ENCODE measurements at regions not wholly inside any gene's neighbourhood (a gene's known extent, or its start where the extent isn't known, plus 50 kb on each side); places are given as distances from the start of the nearest gene placed in this dataset.
"Not testable (repeated sequence)": the region's sequence is repeated elsewhere in the genome, so short reads cannot be mapped to it uniquely, and the experiment has no call there.

GRCh38 chr4:9604893-9605190, 160.6 kb downstream of the DEFB131A start:
- not testable (repeated sequence) for DNase-seq

- no peak for DNase-seq
Observed at GRCh38 chr4:9608300-9608699, 164.1 kb downstream of the DEFB131A start.

- DNase-seq, result not testable (repeated sequence)
Observed at GRCh38 chr4:9610321-9610720, 166.1 kb downstream of the DEFB131A start.

- no peak for DNase-seq
Observed at GRCh38 chr4:9611101-9611500, 166.9 kb downstream of the DEFB131A start.

- DNase-seq, result not testable (repeated sequence)
Observed at GRCh38 chr4:9636411-9636810, 145.0 kb upstream of the DRD5 start.

GRCh38 chr4:9659678-9660077, 121.8 kb upstream of the DRD5 start:
- not testable (repeated sequence) for DNase-seq

- peak; percentile 25 to 68 for DNase-seq
Observed at GRCh38 chr4:9660955-9661354, 120.5 kb upstream of the DRD5 start.

- peak in 1 of 2 experiments; percentile 17 for DNase-seq
Observed at GRCh38 chr4:9670725-9671124, 110.7 kb upstream of the DRD5 start.

GRCh38 chr4:9677357-9677756, 104.1 kb upstream of the DRD5 start:
- not testable (repeated sequence) for DNase-seq

GRCh38 chr4:9679704-9680478, 101.5 kb upstream of the DRD5 start:
- no peak for DNase-seq

- DNase-seq, result not testable (repeated sequence)
Observed at GRCh38 chr4:9683174-9683573, 98.3 kb upstream of the DRD5 start.

GRCh38 chr4:9685016-9685415, 96.4 kb upstream of the DRD5 start:
- DNase-seq, result not testable (repeated sequence)

- DNase-seq, result no peak
Observed at GRCh38 chr4:9685692-9686091, 95.7 kb upstream of the DRD5 start.

- DNase-seq, result not testable (repeated sequence)
Observed at GRCh38 chr4:9690636-9691237, 90.7 kb upstream of the DRD5 start.

GRCh38 chr4:9691238-9692065, 90.0 kb upstream of the DRD5 start:
- DNase-seq, result peak; percentile 94

GRCh38 chr4:9692791-9693491, 88.5 kb upstream of the DRD5 start:
- DNase-seq, result not testable (repeated sequence)

- not testable (repeated sequence) for DNase-seq
Observed at GRCh38 chr4:9694403-9694802, 87.0 kb upstream of the DRD5 start.

GRCh38 chr4:9695994-9696393, 85.4 kb upstream of the DRD5 start:
- DNase-seq, result peak; percentile 13 to 29

GRCh38 chr4:9696561-9696960, 84.9 kb upstream of the DRD5 start:
- not testable (repeated sequence) for DNase-seq

- not testable (repeated sequence) for DNase-seq
Observed at GRCh38 chr4:9702019-9702418, 79.4 kb upstream of the DRD5 start.

- DNase-seq, result not testable (repeated sequence)
Observed at GRCh38 chr4:9702696-9703095, 78.7 kb upstream of the DRD5 start.

- peak; percentile 82 to 89 for DNase-seq
Observed at GRCh38 chr4:9703391-9703790, 78.0 kb upstream of the DRD5 start.

GRCh38 chr4:9704126-9704525, 77.3 kb upstream of the DRD5 start:
- DNase-seq, result not testable (repeated sequence)
